Ovary (tissue), 3 donors: ENCODE measurements at regions not wholly inside any gene's neighbourhood (a gene's known extent, or its start where the extent isn't known, plus 50 kb on each side); places are given as distances from the start of the nearest gene placed in this dataset.

Source experiments
- EP300 ChIP-seq: sonication (generic); formaldehyde crosslinking; IDR thresholded peaks from one replicate; pipeline ENCODE4 v1.6.1; 2017; ENCODE audit warnings: antibody characterized with exemption
- POLR2A ChIP-seq: fragments of 450-650 bp; IDR thresholded peaks from one replicate; pipeline ENCODE4 v1.6.1; 2017; ENCODE audit warnings: antibody characterized with exemption, mild to moderate bottlenecking, moderate library complexity
- TF ChIP-seq, protein P1 (sequence below), 3 donors: fragments of 450-650 bp in 2 of 3; fragments of 200-600 bp in 1 of 3; IDR thresholded peaks; one replicate each; pipeline versions ENCODE4 v1.5.1 to v1.8.0; 2016 to 2022; ENCODE audit warnings: antibody characterized with exemption in 3 of 3, mild to moderate bottlenecking in 1 of 3
- donor health status: DM: no; HTN: no; CAD: no.

DNA sequence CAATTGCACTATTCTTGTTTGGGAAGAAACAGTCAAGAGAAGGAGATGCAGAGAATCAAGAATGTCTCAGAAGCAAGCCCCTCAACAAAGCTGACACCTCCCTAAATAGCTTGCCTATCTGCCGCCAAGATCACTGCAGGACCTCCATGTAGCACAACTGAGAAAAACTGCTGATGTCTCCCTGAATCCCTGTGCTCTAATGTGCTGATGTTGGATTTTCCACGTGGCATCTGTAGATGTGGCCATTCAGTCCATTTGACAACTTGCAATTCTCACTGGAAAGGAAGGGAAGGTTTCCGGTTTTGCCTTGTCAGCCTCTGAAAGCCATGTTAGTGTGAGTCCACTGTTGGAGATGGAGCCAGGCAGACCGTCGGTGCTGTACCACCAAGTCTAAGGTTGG lies 374.0 kb downstream of the DIRAS2 start:
- TF ChIP-seq POLR2A (no peak), EP300 (no peak)
- TF ChIP-seq, protein P1, sequence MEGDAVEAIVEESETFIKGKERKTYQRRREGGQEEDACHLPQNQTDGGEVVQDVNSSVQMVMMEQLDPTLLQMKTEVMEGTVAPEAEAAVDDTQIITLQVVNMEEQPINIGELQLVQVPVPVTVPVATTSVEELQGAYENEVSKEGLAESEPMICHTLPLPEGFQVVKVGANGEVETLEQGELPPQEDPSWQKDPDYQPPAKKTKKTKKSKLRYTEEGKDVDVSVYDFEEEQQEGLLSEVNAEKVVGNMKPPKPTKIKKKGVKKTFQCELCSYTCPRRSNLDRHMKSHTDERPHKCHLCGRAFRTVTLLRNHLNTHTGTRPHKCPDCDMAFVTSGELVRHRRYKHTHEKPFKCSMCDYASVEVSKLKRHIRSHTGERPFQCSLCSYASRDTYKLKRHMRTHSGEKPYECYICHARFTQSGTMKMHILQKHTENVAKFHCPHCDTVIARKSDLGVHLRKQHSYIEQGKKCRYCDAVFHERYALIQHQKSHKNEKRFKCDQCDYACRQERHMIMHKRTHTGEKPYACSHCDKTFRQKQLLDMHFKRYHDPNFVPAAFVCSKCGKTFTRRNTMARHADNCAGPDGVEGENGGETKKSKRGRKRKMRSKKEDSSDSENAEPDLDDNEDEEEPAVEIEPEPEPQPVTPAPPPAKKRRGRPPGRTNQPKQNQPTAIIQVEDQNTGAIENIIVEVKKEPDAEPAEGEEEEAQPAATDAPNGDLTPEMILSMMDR (IDR thresholded peaks at IDR 0.05): no peak
